H1 (cell line): ENCODE measurements at regions not wholly inside any gene's neighbourhood (a gene's known extent, or its start where the extent isn't known, plus 50 kb on each side); places are given as distances from the start of the nearest gene placed in this dataset.

ENCODE experiments used
- CTCF ChIA-PET: fragments of 300-600 bp; sonication (Branson Sonifier 250); formaldehyde crosslinking; loops from one replicate; lab custom pipeline; 2021; ENCODE audit not compliant: partially characterized antibody; lab: Charles Lee
- POLR2A ChIA-PET: fragments of 300-600 bp; sonication (Branson Sonifier 250); formaldehyde crosslinking; loops from one replicate; lab custom pipeline; 2021; ENCODE audit warnings: inconsistent platforms; ENCODE audit not compliant: partially characterized antibody; lab: Charles Lee
- DNase-seq, 2 experiments: peaks; one replicate each; pipeline versions ENCODE4 v3.0.0 to v3.0.0-alpha.2; 2010 to 2022; ENCODE audit warnings: low spot score in 2 of 2, low read depth in 1 of 2, mixed read lengths in 1 of 2
- FAIRE-seq: peaks from 2 replicates; lab custom pipeline; 2011; peaks lifted over from hg19 to GRCh38; lab: Jason Lieb, UNC
- H2AFZ ChIP-seq: 2 replicates; pipeline ENCODE4 v1.8.1; 2012; ENCODE audit warnings: low read length, inconsistent platforms
- H2AK5ac ChIP-seq: 2 replicates; pipeline ENCODE4 v1.6.1; 2013; ENCODE audit warnings: low read depth, low read length
- H2BK120ac ChIP-seq: replicated peaks from 2 replicates; pipeline ENCODE3; 2013; ENCODE audit warnings: low read depth, low read length, inconsistent platforms
- H2BK12ac ChIP-seq: 2 replicates; pipeline ENCODE4 v1.6.1; 2013; ENCODE audit warnings: low read depth, low read length
- H2BK15ac ChIP-seq: 2 replicates; pipeline ENCODE4 v1.6.1; 2013; ENCODE audit warnings: low read length
- H2BK20ac ChIP-seq: 2 replicates; pipeline ENCODE4 v1.6.1; 2013; ENCODE audit warnings: low read length
- H2BK5ac ChIP-seq: 2 replicates; pipeline ENCODE4 v1.6.1; 2013; ENCODE audit warnings: low read depth, low read length
- H3K14ac ChIP-seq: 2 replicates; pipeline ENCODE4 v1.6.1; 2013; ENCODE audit warnings: inconsistent platforms; ENCODE audit not compliant: insufficient read length
- H3K18ac ChIP-seq: 2 replicates; pipeline ENCODE4 v1.6.1; 2013; ENCODE audit warnings: low read length; ENCODE audit errors: extremely low read depth
- H3K23ac ChIP-seq: 2 replicates; pipeline ENCODE4 v1.6.1; 2013; ENCODE audit warnings: inconsistent platforms; ENCODE audit not compliant: insufficient read length
- H3K23me2 ChIP-seq: 2 replicates; pipeline ENCODE4 v1.6.1; 2013; ENCODE audit warnings: low read depth, low read length
- H3K27ac ChIP-seq: 2 replicates; pipeline ENCODE4 v1.6.1; 2011; ENCODE audit warnings: low read depth, low read length, inconsistent platforms
- H3K27me3 ChIP-seq, 4 experiments: replicated peaks in 1 of 4; 1 replicate in 1 of 4; 2 replicates in 3 of 4; pipeline versions ENCODE4 v1.6.1 to v1.8.1; 2011 to 2013; ENCODE audit warnings: low read length in 3 of 4, mild to moderate bottlenecking in 3 of 4, inconsistent platforms in 2 of 4, mixed read lengths in 2 of 4, moderate library complexity in 1 of 4; ENCODE audit not compliant: control insufficient read depth in 3 of 4, insufficient read depth in 3 of 4; ENCODE audit errors: extremely low read depth in 1 of 4
- H3K36me3 ChIP-seq, 4 experiments: 2 replicates each; pipeline versions ENCODE4 v1.6.1 to v1.8.1; 2011 to 2013; ENCODE audit warnings: mild to moderate bottlenecking in 4 of 4, low read length in 3 of 4, moderate library complexity in 2 of 4, control low read depth in 1 of 4, inconsistent platforms in 1 of 4; ENCODE audit not compliant: insufficient read depth in 4 of 4, control insufficient read depth in 2 of 4
- H3K4ac ChIP-seq: replicated peaks from 2 replicates; pipeline ENCODE3; 2013; ENCODE audit warnings: low read length, low read depth, mixed read lengths, inconsistent platforms; ENCODE audit not compliant: insufficient read length
- H3K4me1 ChIP-seq, 4 experiments: replicated peaks in 1 of 4; 1 replicate in 1 of 4; 2 replicates in 3 of 4; pipeline versions ENCODE4 v1.6.1 to v1.8.1; 2011 to 2013; ENCODE audit warnings: low read length in 3 of 4, inconsistent platforms in 2 of 4, mixed read lengths in 1 of 4; ENCODE audit not compliant: insufficient read depth in 4 of 4, control insufficient read depth in 3 of 4
- H3K4me2 ChIP-seq, 2 experiments: 2 replicates each; pipeline versions ENCODE4 v1.6.1 to v1.8.1; 2011 to 2013; ENCODE audit warnings: low read depth in 2 of 2, low read length in 2 of 2, control low read depth in 1 of 2, inconsistent platforms in 1 of 2, mild to moderate bottlenecking in 1 of 2; ENCODE audit not compliant: insufficient read depth in 1 of 2
- H3K4me3 ChIP-seq, 4 experiments: fragments of 200-600, 300-600 bp in 1 of 4; sonication (generic), shearing (Covaris generic), sonication (Bioruptor Twin) in 1 of 4; 2 replicates each; pipeline versions ENCODE4 v1.5.1 to v1.8.1; 2011 to 2016; ENCODE audit warnings: low read length in 4 of 4, low read depth in 3 of 4, control low read depth in 2 of 4, inconsistent platforms in 2 of 4, mild to moderate bottlenecking in 2 of 4, mixed read lengths in 1 of 4, moderate library complexity in 1 of 4; ENCODE audit not compliant: insufficient read depth in 2 of 4; ENCODE audit errors: extremely low read depth in 1 of 4
- H3K56ac ChIP-seq: replicated peaks from 2 replicates; pipeline ENCODE3; 2013; ENCODE audit warnings: low read depth, mild to moderate bottlenecking, mixed read lengths, low read length, inconsistent platforms; ENCODE audit not compliant: insufficient read length
- H3K79me1 ChIP-seq: 2 replicates; pipeline ENCODE4 v1.6.1; 2013; ENCODE audit warnings: low read depth, low read length, control low read depth
- H3K79me2 ChIP-seq, 2 experiments: 2 replicates each; pipeline versions ENCODE4 v1.6.1 to v1.8.1; 2012 to 2013; ENCODE audit warnings: low read length in 2 of 2, mild to moderate bottlenecking in 2 of 2, inconsistent platforms in 1 of 2; ENCODE audit not compliant: insufficient read depth in 2 of 2, control insufficient read depth in 1 of 2
- H3K9ac ChIP-seq, 4 experiments: replicated peaks in 1 of 4; 1 replicate in 1 of 4; 2 replicates in 3 of 4; pipeline versions ENCODE4 v1.6.1 to v1.8.1; 2011 to 2013; ENCODE audit warnings: low read depth in 3 of 4, low read length in 3 of 4, control low read depth in 2 of 4, mild to moderate bottlenecking in 2 of 4, moderate library complexity in 2 of 4, inconsistent platforms in 1 of 4; ENCODE audit errors: extremely low read depth in 1 of 4
- H3K9me3 ChIP-seq, 2 experiments: 2 replicates each; pipeline versions ENCODE4 v1.6.1 to v1.8.1; 2012 to 2013; ENCODE audit warnings: mild to moderate bottlenecking in 2 of 2, moderate library complexity in 2 of 2, control low read depth in 1 of 2, inconsistent platforms in 1 of 2, low read depth in 1 of 2, low read length in 1 of 2, mixed read lengths in 1 of 2; ENCODE audit not compliant: insufficient read depth in 2 of 2
- H4K20me1 ChIP-seq, 2 experiments: replicated peaks in 1 of 2; 2 replicates each; pipeline versions ENCODE3 to v1.8.1; 2011 to 2013; ENCODE audit warnings: inconsistent platforms in 2 of 2, low read length in 2 of 2, mild to moderate bottlenecking in 1 of 2; ENCODE audit not compliant: insufficient read depth in 2 of 2, control insufficient read depth in 1 of 2
- H4K5ac ChIP-seq: 2 replicates; pipeline ENCODE4 v1.6.1; 2013; ENCODE audit warnings: low read length, low read depth, mixed read lengths, inconsistent platforms; ENCODE audit not compliant: insufficient read length
- H4K8ac ChIP-seq: 2 replicates; pipeline ENCODE4 v1.8.0; 2013; ENCODE audit warnings: mild to moderate bottlenecking, moderate library complexity, low read length, inconsistent platforms; ENCODE audit not compliant: insufficient read depth; ENCODE audit errors: extremely low read depth
- H4K91ac ChIP-seq: replicated peaks from 2 replicates; pipeline ENCODE3; 2013; ENCODE audit warnings: low read length, mixed read lengths, inconsistent platforms; ENCODE audit not compliant: insufficient read length
- BRCA1 ChIP-seq: IDR thresholded peaks from 2 replicates; pipeline ENCODE4 v1.6.1; 2012; ENCODE audit warnings: low read depth, low read length, improper control_type of control experiment
- CHD1 ChIP-seq: IDR thresholded peaks from 2 replicates; pipeline ENCODE4 v1.6.1; 2012; ENCODE audit warnings: low read depth, low read length, improper control_type of control experiment
- FOSL1 ChIP-seq: IDR thresholded peaks from 2 replicates; pipeline ENCODE4 v1.6.1; 2011; ENCODE audit warnings: mild to moderate bottlenecking, low read depth, low read length, moderate library complexity; ENCODE audit not compliant: insufficient read depth
- GTF2F1 ChIP-seq: IDR thresholded peaks from 2 replicates; pipeline ENCODE4 v1.6.1; 2012; ENCODE audit warnings: low read depth, low read length, improper control_type of control experiment, borderline replicate concordance
- KDM1A ChIP-seq: fragments of 200-600, 300-600 bp; sonication (generic); IDR thresholded peaks from 2 replicates; pipeline ENCODE4 v1.7.1; 2016; ENCODE audit warnings: mild to moderate bottlenecking, low read length, borderline replicate concordance
- TAF1 ChIP-seq: IDR thresholded peaks from 2 replicates; pipeline ENCODE4 v1.6.1; 2011; ENCODE audit warnings: mild to moderate bottlenecking, low read depth, low read length
- WGBS, 2 experiments: shearing (Covaris generic) in 1 of 2; methylation state at CpG; one replicate each; pipeline versions ENCODE4 v1.1.6 to v1.1.7; 2013 to 2015; ENCODE audit warnings: low lambda C conversion rate in 2 of 2, mixed read lengths in 2 of 2, inconsistent platforms in 1 of 2, low coverage in 1 of 2, missing lambda C conversion rate in 1 of 2; ENCODE audit not compliant: insufficient replicate concordance in 2 of 2, insufficient coverage in 1 of 2, insufficient read length in 1 of 2; ENCODE audit errors: extremely low coverage in 1 of 2, missing lambda C conversion rate in 1 of 2; 5-methylcytosine and 5-hydroxymethylcytosine counted together
- TF ChIP-seq, protein P1 (sequence below): IDR thresholded peaks from 2 replicates; pipeline ENCODE4 v1.6.1; 2012; ENCODE audit warnings: low read length, inconsistent platforms

DNA sequence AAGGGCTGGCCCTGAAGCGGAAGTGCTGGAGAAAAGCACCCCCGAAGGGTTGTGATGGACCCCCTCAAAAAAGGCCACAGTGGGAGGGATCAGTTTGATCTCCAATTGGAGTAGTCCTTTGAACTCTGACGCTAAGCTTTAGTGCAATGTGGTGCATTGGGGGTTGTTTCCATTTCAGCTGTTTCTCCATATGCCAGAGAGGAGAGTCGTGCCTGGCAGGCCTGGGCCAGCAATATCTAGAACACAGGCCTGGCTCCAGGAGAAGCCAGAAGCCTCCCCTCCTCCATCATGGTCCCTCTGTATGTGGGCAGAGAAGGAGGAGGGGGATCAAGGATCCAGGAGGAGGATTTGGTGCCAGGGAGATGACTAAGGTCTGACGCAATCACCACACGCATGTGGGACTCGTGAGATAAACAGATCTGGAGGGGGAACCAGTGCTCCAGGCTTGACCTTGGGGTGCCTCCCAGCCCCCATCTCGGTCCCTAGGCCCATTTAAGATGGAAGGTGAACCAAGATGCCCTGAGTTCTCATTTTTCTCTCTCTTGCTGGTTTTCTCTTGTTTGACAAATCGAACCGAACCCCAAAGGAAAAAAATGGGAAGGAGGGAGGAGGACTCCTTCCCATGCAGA is 517.4 kb upstream of the JARID2 start:
- Histone ChIP-seq H3K9me3 (no peaks in the 10 kb centered on the region; a peak in 1 of 4 replicates), H3K14ac (no peak overlapping the region), H3K23ac (no peak overlapping the region), H3K36me3 (no peaks in the 10 kb centered on the region; a peak in 1 of 8 replicates), H4K91ac (no peak overlapping the region), H2BK5ac (peak overlapping the region; percentile 60; the same call in 1 of the 2 replicates), H2AFZ (no peak overlapping the region), H2BK20ac (peak overlapping the region; percentile 77), H2AK5ac (0 out of 2 replicates have a peak overlapping the region, but pooled peaks have one; percentile 0), H3K79me1 (no peaks in the 10 kb centered on the region), H3K9ac (no peak overlapping the region), H3K4me1 (peaks cover 5 to 15% (median 10%) of the 10 kb centered on the region in 4 experiments; a peak in 6 of 7 replicates), H3K4ac (no peak overlapping the region), H2BK120ac (no peak overlapping the region), H3K23me2 (no peaks in the 10 kb centered on the region), H3K4me3 (no peak overlapping the region), H3K27ac (no peak overlapping the region), H4K20me1 (no peaks in the 10 kb centered on the region), H3K4me2 (no peak overlapping the region), H4K5ac (no peak overlapping the region), H2BK12ac (peak overlapping the region; percentile 69; the same call in 1 of the 2 replicates), H3K18ac (peak overlapping the region; percentile 73), H3K79me2 (no peaks in the 10 kb centered on the region), H2BK15ac (peak overlapping the region; percentile 89), H4K8ac (no peak overlapping the region), H3K27me3 (no peaks in the 10 kb centered on the region), H3K56ac (no peak overlapping the region)
- ChIA-PET POLR2A (no interaction called here), CTCF (interaction anchor here (1.0 kb wide), 2 partner anchors 9 to 11 kb away, joined by 3 to 4 read pairs; no protein-coding TSS in a partner anchor)
- DNase-seq (no peak), FAIRE-seq (no peak)
- TF ChIP-seq BRCA1 (no peak), KDM1A (no peak), FOSL1 (no peak), GTF2F1 (no peak), TAF1 (no peak), CHD1 (no peak)
- TF ChIP-seq, protein P1, sequence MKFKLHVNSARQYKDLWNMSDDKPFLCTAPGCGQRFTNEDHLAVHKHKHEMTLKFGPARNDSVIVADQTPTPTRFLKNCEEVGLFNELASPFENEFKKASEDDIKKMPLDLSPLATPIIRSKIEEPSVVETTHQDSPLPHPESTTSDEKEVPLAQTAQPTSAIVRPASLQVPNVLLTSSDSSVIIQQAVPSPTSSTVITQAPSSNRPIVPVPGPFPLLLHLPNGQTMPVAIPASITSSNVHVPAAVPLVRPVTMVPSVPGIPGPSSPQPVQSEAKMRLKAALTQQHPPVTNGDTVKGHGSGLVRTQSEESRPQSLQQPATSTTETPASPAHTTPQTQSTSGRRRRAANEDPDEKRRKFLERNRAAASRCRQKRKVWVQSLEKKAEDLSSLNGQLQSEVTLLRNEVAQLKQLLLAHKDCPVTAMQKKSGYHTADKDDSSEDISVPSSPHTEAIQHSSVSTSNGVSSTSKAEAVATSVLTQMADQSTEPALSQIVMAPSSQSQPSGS, result no peak
- 92% methylated on average over 10 of the region's 10 CpGs; no CpG with 5 or more reads in 1 of the 2 experiments for WGBS, 2 experiments
